Neural cell (in vitro differentiated cells): ENCODE measurements at regions not wholly inside any gene's neighbourhood (a gene's known extent, or its start where the extent isn't known, plus 50 kb on each side); places are given as distances from the start of the nearest gene placed in this dataset.

Experiments used
- H2AFZ ChIP-seq: fragments of 200-600, 300-800 bp; sonication (generic), shearing (Covaris generic); 2 replicates; pipeline ENCODE4 v1.6.0; 2014; ENCODE audit warnings: low read depth, mild to moderate bottlenecking, antibody characterized with exemption, low read length, moderate library complexity
- H3F3A ChIP-seq: fragments of 200-600 bp; shearing (Covaris generic); 2 replicates; pipeline ENCODE4 v1.6.1; 2016; ENCODE audit warnings: mild to moderate bottlenecking, moderate library complexity, mixed read lengths, antibody characterized with exemption, low read length; ENCODE audit not compliant: insufficient read depth, poor library complexity, severe bottlenecking
- H3K27ac ChIP-seq: fragments of 200-600, 300-800 bp; sonication (generic), shearing (Covaris generic); 2 replicates; pipeline ENCODE4 v1.5.1; 2014; ENCODE audit warnings: mild to moderate bottlenecking, low read length, moderate library complexity
- H3K27me3 ChIP-seq: fragments of 300-800, 200-600 bp; sonication (generic), shearing (Covaris generic); 2 replicates; pipeline ENCODE4 v1.6.0; 2014; ENCODE audit warnings: mild to moderate bottlenecking, low read depth, low read length, moderate library complexity; ENCODE audit not compliant: insufficient read depth
- H3K36me3 ChIP-seq: fragments of 300-800, 200-600 bp; sonication (generic), shearing (Covaris generic); 2 replicates; pipeline ENCODE4 v1.5.1; 2014; ENCODE audit warnings: mild to moderate bottlenecking, antibody characterized with exemption, low read length, moderate library complexity; ENCODE audit not compliant: insufficient read depth
- H3K4me2 ChIP-seq: fragments of 300-800, 200-600 bp; sonication (generic), shearing (Covaris generic); 2 replicates; pipeline ENCODE4 v1.6.0; 2014; ENCODE audit warnings: mild to moderate bottlenecking, low read length
- H3K4me3 ChIP-seq: fragments of 300-800, 200-600 bp; sonication (generic), shearing (Covaris generic); 2 replicates; pipeline ENCODE4 v1.5.1; 2014; ENCODE audit warnings: mild to moderate bottlenecking, low read length, moderate library complexity
- H3K79me2 ChIP-seq: fragments of 200-600 bp; shearing (Covaris generic); replicated peaks from 2 replicates; pipeline ENCODE4 v1.6.0; 2014; ENCODE audit warnings: mild to moderate bottlenecking, low read length, moderate library complexity; ENCODE audit not compliant: insufficient read depth
- H3K9ac ChIP-seq: fragments of 300-800, 200-600 bp; sonication (generic), shearing (Covaris generic); 2 replicates; pipeline ENCODE4 v1.6.1; 2016; ENCODE audit warnings: mild to moderate bottlenecking, low read length, mixed read lengths
- H3K9me2 ChIP-seq: fragments of 200-600 bp; shearing (Covaris generic); 2 replicates; pipeline ENCODE4 v1.6.1; 2016; ENCODE audit warnings: mild to moderate bottlenecking, low read length, mixed read lengths; ENCODE audit not compliant: insufficient read depth
- H3K9me3 ChIP-seq: fragments of 200-600, 300-800 bp; sonication (generic), shearing (Covaris generic); 2 replicates; pipeline ENCODE4 v1.6.1; 2016; ENCODE audit warnings: mild to moderate bottlenecking, mixed run types, low read length, moderate library complexity, mixed read lengths
- H4K20me1 ChIP-seq: fragments of 200-600 bp; shearing (Covaris generic); 2 replicates; pipeline ENCODE4 v1.6.1; 2016; ENCODE audit warnings: mild to moderate bottlenecking, mixed run types; ENCODE audit not compliant: insufficient read depth
- EP300 ChIP-seq: fragments of 450-650 bp; conservative IDR thresholded peaks from 2 replicates; pipeline ENCODE4 v1.6.1; 2014; ENCODE audit warnings: antibody characterized with exemption, mild to moderate bottlenecking, moderate library complexity; ENCODE audit not compliant: poor library complexity, severe bottlenecking
- EZH2 ChIP-seq: fragments of 200-600, 300-800 bp; shearing (Covaris generic), sonication (generic); IDR thresholded peaks from 2 replicates; pipeline ENCODE4 v1.6.1; 2014; ENCODE audit warnings: antibody characterized with exemption, low read length, borderline replicate concordance, mild to moderate bottlenecking; ENCODE audit not compliant: insufficient read depth, poor library complexity, severe bottlenecking
- MXI1 ChIP-seq: fragments of 450-650 bp; conservative IDR thresholded peaks from 2 replicates; pipeline ENCODE4 v1.6.1; 2014; ENCODE audit warnings: antibody characterized with exemption, mild to moderate bottlenecking; ENCODE audit not compliant: poor library complexity, severe bottlenecking
- POLR2AphosphoS5 ChIP-seq: IDR thresholded peaks from 2 replicates; pipeline ENCODE4 v1.6.1; 2012
- RAD21 ChIP-seq: fragments of 450-650 bp; conservative IDR thresholded peaks from 2 replicates; pipeline ENCODE4 v1.6.1; 2014; ENCODE audit warnings: antibody characterized with exemption, mild to moderate bottlenecking, moderate library complexity
- SMC3 ChIP-seq: fragments of 450-650 bp; conservative IDR thresholded peaks from 2 replicates; pipeline ENCODE4 v1.6.1; 2014; ENCODE audit warnings: antibody characterized with exemption, mild to moderate bottlenecking, moderate library complexity; ENCODE audit not compliant: poor library complexity
- TAF1 ChIP-seq: IDR thresholded peaks from 2 replicates; pipeline ENCODE4 v1.6.1; 2012; ENCODE audit warnings: low read depth
- TF ChIP-seq, protein P1 (sequence below): fragments of 450-650 bp; IDR thresholded peaks from 2 replicates; pipeline ENCODE4 v1.5.1; 2014; ENCODE audit warnings: antibody characterized with exemption, mild to moderate bottlenecking, moderate library complexity; ENCODE audit not compliant: poor library complexity, severe bottlenecking
- TF ChIP-seq, protein P2 (sequence below): IDR thresholded peaks from 2 replicates; pipeline ENCODE4 v1.6.1; 2012; ENCODE audit warnings: borderline replicate concordance

DNA sequence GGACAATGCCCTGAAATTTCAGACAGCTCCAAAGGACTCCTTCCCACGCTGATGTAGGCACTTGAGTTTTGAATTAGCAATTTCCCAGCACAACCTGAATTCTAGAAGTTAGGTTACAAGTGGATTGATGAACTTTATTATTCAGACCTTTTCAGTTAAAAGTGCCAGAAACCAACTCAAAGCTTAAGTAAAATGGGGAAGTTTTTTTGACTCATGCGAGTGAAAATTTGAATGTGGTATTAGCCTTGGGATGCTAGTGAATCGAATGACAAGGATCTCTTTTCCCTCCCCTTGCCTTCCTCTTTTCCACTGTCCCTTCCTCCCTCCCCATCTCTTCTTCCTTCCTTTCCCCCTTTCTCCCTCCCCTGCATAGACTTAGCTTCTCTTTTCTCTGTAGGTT is 295.1 kb upstream of the PROK2 start:
- Histone ChIP-seq H2AFZ (no peak overlapping the region), H3K9ac (no peak overlapping the region)
- TF ChIP-seq MXI1 = no peak
- TF ChIP-seq, protein P1, sequence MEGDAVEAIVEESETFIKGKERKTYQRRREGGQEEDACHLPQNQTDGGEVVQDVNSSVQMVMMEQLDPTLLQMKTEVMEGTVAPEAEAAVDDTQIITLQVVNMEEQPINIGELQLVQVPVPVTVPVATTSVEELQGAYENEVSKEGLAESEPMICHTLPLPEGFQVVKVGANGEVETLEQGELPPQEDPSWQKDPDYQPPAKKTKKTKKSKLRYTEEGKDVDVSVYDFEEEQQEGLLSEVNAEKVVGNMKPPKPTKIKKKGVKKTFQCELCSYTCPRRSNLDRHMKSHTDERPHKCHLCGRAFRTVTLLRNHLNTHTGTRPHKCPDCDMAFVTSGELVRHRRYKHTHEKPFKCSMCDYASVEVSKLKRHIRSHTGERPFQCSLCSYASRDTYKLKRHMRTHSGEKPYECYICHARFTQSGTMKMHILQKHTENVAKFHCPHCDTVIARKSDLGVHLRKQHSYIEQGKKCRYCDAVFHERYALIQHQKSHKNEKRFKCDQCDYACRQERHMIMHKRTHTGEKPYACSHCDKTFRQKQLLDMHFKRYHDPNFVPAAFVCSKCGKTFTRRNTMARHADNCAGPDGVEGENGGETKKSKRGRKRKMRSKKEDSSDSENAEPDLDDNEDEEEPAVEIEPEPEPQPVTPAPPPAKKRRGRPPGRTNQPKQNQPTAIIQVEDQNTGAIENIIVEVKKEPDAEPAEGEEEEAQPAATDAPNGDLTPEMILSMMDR = no peak
- TF ChIP-seq SMC3 = no peak
- TF ChIP-seq, protein P2, sequence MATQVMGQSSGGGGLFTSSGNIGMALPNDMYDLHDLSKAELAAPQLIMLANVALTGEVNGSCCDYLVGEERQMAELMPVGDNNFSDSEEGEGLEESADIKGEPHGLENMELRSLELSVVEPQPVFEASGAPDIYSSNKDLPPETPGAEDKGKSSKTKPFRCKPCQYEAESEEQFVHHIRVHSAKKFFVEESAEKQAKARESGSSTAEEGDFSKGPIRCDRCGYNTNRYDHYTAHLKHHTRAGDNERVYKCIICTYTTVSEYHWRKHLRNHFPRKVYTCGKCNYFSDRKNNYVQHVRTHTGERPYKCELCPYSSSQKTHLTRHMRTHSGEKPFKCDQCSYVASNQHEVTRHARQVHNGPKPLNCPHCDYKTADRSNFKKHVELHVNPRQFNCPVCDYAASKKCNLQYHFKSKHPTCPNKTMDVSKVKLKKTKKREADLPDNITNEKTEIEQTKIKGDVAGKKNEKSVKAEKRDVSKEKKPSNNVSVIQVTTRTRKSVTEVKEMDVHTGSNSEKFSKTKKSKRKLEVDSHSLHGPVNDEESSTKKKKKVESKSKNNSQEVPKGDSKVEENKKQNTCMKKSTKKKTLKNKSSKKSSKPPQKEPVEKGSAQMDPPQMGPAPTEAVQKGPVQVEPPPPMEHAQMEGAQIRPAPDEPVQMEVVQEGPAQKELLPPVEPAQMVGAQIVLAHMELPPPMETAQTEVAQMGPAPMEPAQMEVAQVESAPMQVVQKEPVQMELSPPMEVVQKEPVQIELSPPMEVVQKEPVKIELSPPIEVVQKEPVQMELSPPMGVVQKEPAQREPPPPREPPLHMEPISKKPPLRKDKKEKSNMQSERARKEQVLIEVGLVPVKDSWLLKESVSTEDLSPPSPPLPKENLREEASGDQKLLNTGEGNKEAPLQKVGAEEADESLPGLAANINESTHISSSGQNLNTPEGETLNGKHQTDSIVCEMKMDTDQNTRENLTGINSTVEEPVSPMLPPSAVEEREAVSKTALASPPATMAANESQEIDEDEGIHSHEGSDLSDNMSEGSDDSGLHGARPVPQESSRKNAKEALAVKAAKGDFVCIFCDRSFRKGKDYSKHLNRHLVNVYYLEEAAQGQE = no peak

DNA sequence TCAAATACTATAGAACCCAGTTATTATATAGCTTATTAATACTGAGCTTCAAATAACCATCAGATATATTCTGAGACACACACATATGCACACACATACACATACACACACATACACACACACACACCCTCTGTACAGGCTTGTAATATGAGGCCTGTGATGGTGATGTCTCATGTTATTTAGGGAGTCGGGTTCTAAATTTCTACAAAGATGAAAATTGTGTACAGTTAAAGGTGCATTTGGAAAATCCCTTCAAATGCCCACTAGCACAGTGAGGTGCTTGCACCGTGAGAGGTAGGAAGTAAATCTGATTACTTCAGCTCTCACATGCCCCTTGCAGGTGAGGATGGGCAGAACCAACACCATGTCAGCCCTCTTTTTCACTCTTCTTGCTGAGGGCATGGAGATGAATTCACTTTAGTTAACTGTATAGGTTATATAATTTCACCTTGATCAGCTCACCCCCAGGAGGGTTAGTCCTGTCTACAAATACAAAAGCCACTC is 294.5 kb upstream of the PROK2 start:
- TF ChIP-seq RAD21 = no peak
- no peaks in the 10 kb centered on the region for H3K79me2 ChIP-seq
- H3K9me2 ChIP-seq = no peaks in the 10 kb centered on the region
- H4K20me1 ChIP-seq = no peaks in the 10 kb centered on the region
- H3K36me3 ChIP-seq = no peaks in the 10 kb centered on the region
- no peaks in the 10 kb centered on the region for H3K9me3 ChIP-seq
- no peak overlapping the region for H3K4me2 ChIP-seq
- no peaks in the 10 kb centered on the region for H3F3A ChIP-seq
- no peak overlapping the region for H3K4me3 ChIP-seq
- no peak overlapping the region for H2AFZ ChIP-seq
- no peaks in the 10 kb centered on the region for H3K27me3 ChIP-seq
- H3K27ac ChIP-seq = no peak overlapping the region
- no peak overlapping the region for H3K9ac ChIP-seq

More for the DNA sequence above, 295.1 kb upstream of the PROK2 start:
- no peaks in the 10 kb centered on the region for H3K36me3 ChIP-seq
- no peaks in the 10 kb centered on the region for H4K20me1 ChIP-seq
- H3F3A ChIP-seq = no peaks in the 10 kb centered on the region
- H3K4me3 ChIP-seq = no peak overlapping the region
- H3K9me2 ChIP-seq = no peaks in the 10 kb centered on the region
- no peaks in the 10 kb centered on the region for H3K27me3 ChIP-seq
- no peaks in the 10 kb centered on the region for H3K9me3 ChIP-seq
- no peak overlapping the region for H3K27ac ChIP-seq
- H3K79me2 ChIP-seq = no peaks in the 10 kb centered on the region
- no peak overlapping the region for H3K4me2 ChIP-seq

DNA sequence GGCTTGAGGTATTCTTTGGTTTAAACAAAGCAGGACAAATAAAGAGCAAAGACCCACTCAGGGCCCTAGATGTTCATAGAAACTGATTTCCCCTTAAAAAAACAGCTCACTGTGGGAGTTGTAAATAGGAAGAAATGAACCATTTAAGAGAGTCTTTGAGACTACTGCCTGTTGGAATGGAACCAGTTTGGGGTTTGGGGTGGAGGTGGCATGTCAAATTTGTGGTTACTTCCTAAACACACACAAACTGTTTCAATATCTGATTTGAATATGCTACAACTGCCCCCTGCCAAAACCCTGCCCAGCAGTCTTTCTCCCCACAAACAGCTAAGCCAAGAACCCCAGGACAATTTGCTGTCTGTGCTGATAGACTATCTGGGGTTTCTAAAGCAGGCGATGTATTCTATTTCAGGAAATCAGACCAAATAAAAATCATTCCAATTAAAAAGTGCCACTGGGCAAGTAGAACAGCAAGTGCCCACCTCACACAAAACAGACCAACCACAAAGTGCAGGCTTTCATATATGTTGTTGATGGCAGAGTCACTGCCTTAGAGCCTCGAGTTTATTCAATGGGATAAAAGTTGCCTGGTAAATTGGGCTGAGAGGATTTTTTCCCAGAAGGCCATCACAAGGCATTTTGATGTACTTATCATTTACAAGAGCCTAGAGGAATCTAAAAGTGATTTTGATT is 293.9 kb upstream of the PROK2 start:
- Histone ChIP-seq H3K4me3 (no peak overlapping the region), H2AFZ (no peak overlapping the region), H3K27ac (no peak overlapping the region), H3K9ac (no peak overlapping the region), H3K79me2 (no peaks in the 10 kb centered on the region), H3K9me3 (no peaks in the 10 kb centered on the region), H3K36me3 (no peaks in the 10 kb centered on the region), H3K4me2 (no peak overlapping the region), H3K9me2 (no peaks in the 10 kb centered on the region), H3F3A (no peaks in the 10 kb centered on the region), H4K20me1 (no peaks in the 10 kb centered on the region), H3K27me3 (no peaks in the 10 kb centered on the region)
- TF ChIP-seq MXI1 (no peak), POLR2AphosphoS5 (no peak), TAF1 (no peak), RAD21 (no peak), SMC3 (no peak), EP300 (no peak), EZH2 (no peak)
- TF ChIP-seq, protein P1 = no peak
- TF ChIP-seq, protein P2 = no peak
